HG02981 (cell line): ENCODE measurements at regions not wholly inside any gene's neighbourhood (a gene's known extent, or its start where the extent isn't known, plus 50 kb on each side); places are given as distances from the start of the nearest gene placed in this dataset.
"Not testable (repeated sequence)": the region's sequence is repeated elsewhere in the genome, so short reads cannot be mapped to it uniquely, and the experiment has no call there.

Experiments
- ATAC-seq: cut with Tn5 transposase; IDR thresholded peaks from one replicate; pipeline ENCODE4 v1.9.1; 2021; ENCODE audit warnings: mild to moderate bottlenecking, moderate library complexity; ENCODE audit not compliant: unreplicated experiment

GRCh38 chr9:107603281-107603680 is 113.7 kb upstream of the KLF4 start:
- ATAC-seq: no peak

- no peak for ATAC-seq
Measured at GRCh38 chr9:107600060-107600573, 110.5 kb upstream of the KLF4 start.

- no peak for ATAC-seq
Measured at GRCh38 chr9:107597743-107598217, 108.2 kb upstream of the KLF4 start.

GRCh38 chr9:107594908-107595530 is 105.5 kb upstream of the KLF4 start:
- no peak for ATAC-seq

GRCh38 chr9:107593224-107593870 is 103.8 kb upstream of the KLF4 start:
- ATAC-seq: no peak

- ATAC-seq: no peak
Measured at GRCh38 chr9:107592424-107592823, 102.9 kb upstream of the KLF4 start.

- ATAC-seq: no peak
Measured at GRCh38 chr9:107591781-107592180, 102.2 kb upstream of the KLF4 start.

- ATAC-seq: no peak
Measured at GRCh38 chr9:107588393-107588792, 98.8 kb upstream of the KLF4 start.

- ATAC-seq: no peak
Measured at GRCh38 chr9:107587191-107587963, 97.8 kb upstream of the KLF4 start.

GRCh38 chr9:107586493-107586892 is 96.9 kb upstream of the KLF4 start:
- no peak for ATAC-seq

- ATAC-seq: no peak
Measured at GRCh38 chr9:107585465-107585864, 95.9 kb upstream of the KLF4 start.

GRCh38 chr9:107584944-107585343 is 95.4 kb upstream of the KLF4 start:
- ATAC-seq: no peak

- no peak for ATAC-seq
Measured at GRCh38 chr9:107584186-107584585, 94.6 kb upstream of the KLF4 start.

- ATAC-seq: no peak
Measured at GRCh38 chr9:107577140-107577776, 87.7 kb upstream of the KLF4 start.

GRCh38 chr9:107571148-107571547 is 81.6 kb upstream of the KLF4 start:
- no peak for ATAC-seq

GRCh38 chr9:107569174-107569573 is 79.6 kb upstream of the KLF4 start:
- ATAC-seq: no peak

GRCh38 chr9:107568406-107568805 is 78.8 kb upstream of the KLF4 start:
- not testable (repeated sequence) for ATAC-seq

GRCh38 chr9:107567462-107567861 is 77.9 kb upstream of the KLF4 start:
- no peak for ATAC-seq

- no peak for ATAC-seq
Measured at GRCh38 chr9:107566611-107567061, 77.1 kb upstream of the KLF4 start.

- no peak for ATAC-seq
Measured at GRCh38 chr9:107562798-107563197, 73.2 kb upstream of the KLF4 start.

- ATAC-seq: no peak
Measured at GRCh38 chr9:107559494-107560086, 70.0 kb upstream of the KLF4 start.
